GM18502 (cell line): ENCODE measurements at regions not wholly inside any gene's neighbourhood (a gene's known extent, or its start where the extent isn't known, plus 50 kb on each side); places are given as distances from the start of the nearest gene placed in this dataset.

Experiments used
- ATAC-seq: cut with Tn5 transposase; IDR thresholded peaks from one replicate; pipeline ENCODE4 v1.9.1; 2021; ENCODE audit warnings: mild to moderate bottlenecking; ENCODE audit not compliant: unreplicated experiment, poor library complexity

DNA sequence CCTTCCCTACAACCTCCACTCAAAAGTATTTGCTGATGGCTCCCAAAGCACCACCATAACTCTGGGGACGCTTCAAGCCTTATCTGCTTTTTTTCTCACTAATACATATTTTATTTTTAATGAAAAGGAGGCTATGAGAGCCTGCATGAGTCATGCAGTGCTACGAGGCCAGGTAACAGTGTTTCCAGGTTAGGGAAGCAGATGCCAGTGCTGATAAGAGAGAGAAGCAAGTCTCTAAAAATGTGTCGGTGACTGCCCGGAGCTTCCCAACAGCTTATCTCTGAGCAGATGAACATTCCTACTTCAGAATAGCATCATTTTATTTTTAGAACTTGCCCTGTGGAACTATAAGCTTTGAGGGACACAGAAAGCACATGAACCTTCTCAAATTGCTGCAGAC is 931.5 kb downstream of the CCSER2 start:
- no peak for ATAC-seq

- ATAC-seq: no peak
Measured at GRCh38 chr10:85262992-85263391, 934.6 kb downstream of the CCSER2 start.

DNA sequence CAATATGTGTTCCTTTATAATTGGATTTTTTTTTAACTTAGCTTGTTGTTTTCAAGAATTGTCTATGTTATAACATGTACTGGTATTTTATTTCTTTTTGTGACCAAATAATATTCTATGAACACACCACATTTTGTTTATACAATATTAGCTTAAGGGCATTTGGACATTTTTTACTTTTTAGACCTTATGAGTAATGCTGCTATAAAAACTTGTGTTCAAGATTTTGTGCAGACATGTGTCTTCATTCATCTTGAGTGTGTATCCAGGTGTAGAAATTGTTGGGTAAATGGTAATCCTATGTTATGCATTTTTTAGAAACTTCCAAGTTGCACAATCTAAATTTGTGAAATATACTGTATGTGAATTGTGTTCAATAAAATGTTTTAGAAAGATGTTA is 936.7 kb downstream of the CCSER2 start:
- ATAC-seq: no peak

- no peak for ATAC-seq
Measured at GRCh38 chr10:85266808-85267207, 938.4 kb downstream of the CCSER2 start.

DNA sequence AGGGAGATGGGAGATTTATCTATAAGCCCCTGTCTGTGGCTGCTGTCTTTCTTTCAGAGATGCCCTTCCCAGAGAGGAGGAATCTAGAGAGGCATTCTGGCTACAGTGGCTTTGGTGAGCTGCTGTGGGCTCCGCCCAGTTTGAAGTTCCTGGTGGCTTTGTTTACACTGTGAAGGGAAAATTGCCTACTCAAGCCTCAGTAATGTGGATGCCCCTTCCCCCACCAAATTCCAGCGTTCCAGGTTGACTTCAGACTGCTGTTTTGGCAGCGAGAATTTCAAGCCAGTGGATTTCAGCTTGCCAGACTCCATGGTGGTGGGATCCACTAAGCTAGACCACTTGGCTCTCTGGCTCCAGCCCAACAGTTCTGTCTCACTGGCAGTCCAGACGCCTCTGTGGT is 951.6 kb downstream of the CCSER2 start:
- ATAC-seq: no peak

DNA sequence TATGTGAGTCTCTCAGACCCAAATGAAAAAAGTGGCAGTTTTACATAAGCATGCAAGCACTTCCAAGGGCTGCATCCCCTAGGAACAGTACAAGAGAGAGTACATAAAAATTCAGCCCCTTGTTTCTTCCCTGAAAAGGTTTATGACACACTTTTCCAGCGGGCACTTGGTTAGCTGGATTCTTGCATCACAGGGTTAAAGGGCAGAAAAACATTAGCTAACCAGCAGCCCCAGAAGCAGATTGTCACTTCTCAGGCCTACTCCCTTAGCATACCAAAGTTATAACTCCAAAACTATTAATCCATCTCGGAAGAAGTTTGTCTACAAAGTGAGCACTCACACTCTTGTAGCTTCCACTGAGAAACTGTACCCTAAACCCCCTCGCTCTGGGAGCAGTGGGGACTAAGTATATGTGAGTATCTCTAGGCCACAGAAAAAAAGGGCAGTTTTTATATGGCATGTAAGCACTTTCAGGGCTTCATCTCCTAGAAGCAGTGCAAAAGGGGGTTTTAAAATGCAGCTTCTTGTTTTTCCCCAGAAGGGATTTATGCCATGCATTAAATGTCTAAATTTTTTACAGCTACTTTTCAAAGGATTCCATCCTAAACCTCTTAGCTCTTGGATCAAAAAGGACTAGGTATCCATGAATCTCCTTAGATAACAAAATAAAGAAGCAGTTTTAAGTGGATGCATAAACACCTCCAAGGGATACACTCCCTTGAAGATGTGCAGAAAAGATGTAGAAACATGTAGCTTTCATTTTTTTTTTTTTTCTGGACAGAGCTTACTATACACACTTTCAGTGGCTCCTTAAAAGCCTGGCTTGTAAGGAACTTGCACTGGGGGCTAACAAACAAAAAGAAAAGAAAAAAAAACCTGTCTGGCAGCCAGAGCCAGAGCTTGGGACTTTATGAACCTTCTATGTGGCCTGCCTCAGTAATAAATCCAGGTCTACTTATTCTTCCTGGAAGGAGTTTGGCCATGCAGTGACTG is 956.7 kb downstream of the CCSER2 start:
- no peak for ATAC-seq

DNA sequence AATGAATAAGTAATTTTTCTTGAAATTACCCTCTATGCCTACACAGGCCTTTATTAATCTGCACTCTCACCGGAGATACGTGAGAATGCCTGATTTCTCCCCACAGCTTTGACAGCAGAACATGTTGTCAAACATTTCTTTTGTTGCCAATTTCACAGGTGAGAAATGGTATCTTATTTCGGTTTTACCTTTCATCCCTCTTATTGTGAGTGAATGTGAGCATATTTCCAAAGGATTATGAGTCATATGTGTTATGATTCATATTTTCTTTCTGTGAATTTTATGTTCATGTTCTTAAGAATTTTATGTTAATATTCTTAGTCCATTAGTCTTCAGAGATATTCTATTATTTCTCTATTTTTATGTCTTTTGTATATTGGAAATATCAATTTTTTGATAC is 965.1 kb downstream of the CCSER2 start:
- no peak for ATAC-seq

DNA sequence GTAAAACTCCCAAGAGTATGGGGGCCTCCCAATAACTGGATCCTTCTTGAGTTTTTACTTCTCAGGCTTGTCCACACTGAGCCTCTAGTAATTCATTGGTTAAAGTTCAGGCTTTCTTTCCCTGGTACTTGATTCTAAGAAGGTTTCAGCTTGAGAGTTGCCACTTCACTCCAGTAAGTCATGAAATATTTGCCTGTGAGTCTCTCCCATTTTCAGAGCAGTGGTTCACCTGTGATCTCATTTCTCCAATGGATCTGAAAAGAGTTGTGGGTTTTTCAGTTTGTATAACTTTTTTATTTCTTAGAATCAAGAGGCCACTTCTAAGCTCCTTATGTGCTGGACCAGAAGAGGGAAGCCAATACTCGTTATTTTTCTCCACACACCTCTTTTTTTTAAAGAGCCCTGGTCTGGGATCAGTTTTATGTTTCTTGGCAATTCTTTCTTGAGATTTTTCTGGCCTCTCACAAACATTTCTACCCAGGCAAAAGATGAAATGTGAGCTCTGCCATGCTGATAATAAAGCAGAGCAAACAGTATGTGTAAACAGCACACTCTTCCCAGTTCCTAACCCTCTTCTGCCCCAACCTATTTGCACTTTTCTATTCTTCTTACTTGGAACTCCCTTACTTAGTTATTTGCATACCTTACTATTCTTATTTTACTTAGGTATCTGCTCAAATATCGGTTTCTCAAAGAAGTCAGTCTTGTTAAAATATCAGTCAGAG is 983.4 kb downstream of the CCSER2 start:
- ATAC-seq: no peak

DNA sequence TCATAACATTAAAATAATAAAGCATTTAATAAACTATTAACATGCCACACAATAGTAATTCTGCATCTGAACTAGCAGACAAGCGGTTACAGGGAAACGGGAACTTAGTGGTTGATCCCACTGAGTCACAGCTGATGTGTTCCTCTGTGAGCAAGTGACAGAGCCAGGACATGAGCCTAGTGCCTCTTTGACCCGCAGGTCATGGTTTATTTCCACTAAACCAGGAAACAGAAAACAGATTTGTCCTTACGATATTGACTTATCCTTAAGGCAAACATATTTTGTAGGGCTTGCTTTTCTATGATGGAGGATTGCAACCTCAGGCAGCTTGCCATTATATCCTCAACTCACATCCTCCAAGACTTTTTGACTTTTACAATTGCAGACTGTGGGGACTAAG is 987.3 kb downstream of the CCSER2 start:
- no peak for ATAC-seq

DNA sequence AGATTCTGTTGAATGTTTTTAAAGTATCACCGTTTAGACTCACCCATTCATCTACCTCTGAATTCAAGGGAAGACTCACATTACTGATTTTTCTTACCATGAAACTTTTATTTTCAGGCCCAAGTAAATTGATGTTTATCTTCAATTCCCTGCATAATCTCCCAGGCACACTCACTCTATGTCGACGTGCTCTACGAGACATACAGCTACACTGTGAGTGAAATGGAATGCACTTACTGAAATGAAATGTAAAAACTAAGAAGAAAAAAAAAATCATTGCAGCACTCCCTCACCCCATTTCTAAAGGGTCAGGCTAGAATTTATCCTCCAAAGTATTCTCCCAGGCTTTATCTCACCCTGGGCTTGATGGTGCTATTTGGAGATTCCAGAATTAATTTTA is 987.9 kb downstream of the CCSER2 start:
- no peak for ATAC-seq

DNA sequence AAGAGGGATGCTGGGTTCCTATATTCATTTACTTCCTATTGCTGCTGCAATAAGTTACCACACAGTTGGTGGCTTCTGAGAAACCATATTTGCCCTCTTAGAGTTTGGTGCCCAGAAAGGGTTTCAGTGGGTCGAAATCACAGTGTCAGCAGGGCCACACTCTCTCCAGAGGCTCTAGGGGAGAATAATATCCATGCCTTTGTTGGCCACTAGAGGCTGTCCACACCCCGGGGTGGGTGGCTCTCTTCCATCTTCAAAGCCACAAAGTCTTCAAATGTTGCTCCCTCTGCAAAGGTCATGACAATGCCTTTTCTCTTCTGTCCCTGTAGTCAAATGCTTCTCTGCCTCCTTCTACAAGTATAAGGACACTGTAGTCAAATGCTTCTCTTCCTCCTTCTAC is 989.4 kb downstream of the CCSER2 start:
- no peak for ATAC-seq

DNA sequence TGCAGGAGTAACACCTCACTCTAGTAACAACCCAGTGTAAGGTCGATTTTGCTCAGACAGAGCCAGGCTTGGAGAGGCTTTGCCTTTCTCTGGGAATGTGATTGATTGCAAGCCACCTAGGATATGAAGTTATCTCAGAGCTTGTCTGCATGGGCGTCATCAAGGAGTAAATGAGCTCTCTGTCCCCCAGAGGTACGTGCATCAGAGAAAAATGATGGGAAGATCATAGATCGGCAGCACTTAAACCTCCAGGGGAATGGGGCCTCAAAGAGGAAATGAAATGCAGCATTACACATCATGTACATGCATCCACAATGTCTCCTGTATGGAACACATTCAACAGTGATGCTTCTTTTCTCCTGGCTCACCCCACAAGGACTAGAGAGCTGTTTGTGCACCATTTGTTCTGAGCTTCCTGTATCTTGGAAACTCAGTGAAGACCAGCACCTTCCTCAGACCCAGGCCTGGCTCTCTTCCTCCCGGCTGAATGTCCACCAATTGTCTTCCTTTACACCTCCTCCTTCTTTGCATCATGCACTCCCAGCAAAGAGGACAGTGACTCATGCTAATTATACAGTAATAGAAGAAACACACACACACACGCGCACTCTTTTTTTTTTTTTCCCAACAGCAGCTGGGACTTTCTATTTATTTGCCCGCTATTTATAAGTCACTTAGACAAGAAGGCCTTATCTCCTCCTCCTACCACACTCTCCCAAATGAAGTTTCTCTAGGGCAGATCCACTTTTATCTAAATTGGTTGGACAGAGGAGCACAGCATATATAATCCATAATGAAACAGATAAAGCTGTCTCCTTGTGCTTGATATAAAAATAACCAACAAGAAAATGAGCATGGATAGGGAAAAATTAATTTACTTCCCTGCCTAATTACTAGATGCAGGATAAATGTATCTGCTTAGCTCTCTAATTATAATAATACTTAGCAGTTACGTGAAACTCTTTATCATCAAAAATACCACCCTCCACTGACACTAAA is 990.7 kb downstream of the CCSER2 start:
- ATAC-seq: no peak

DNA sequence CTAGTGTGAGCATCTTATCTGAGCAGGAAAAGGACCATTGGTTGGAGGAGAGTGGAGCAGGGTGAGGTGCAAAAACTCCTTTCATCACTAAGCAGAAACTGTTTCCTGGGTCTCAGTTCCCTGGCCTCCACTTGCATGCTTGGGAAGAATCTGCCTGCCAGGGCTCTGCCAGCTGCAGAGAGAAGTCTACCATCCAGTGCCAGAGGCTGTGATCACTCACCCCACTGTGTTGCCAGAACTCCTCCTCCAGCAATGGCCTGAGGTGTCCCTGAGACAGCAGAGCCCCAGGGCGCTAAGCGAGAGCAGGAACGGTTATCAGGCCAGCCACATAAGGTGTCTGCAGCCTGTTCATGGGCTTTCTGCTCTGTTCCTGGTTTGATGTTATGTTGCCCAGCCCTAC is 991.4 kb downstream of the CCSER2 start:
- no peak for ATAC-seq

- no peak for ATAC-seq
Measured at GRCh38 chr10:85333594-85333993, 1005.2 kb downstream of the CCSER2 start.

- ATAC-seq: no peak
Measured at GRCh38 chr10:85362401-85362800, 1004.2 kb downstream of the GRID1 start.

DNA sequence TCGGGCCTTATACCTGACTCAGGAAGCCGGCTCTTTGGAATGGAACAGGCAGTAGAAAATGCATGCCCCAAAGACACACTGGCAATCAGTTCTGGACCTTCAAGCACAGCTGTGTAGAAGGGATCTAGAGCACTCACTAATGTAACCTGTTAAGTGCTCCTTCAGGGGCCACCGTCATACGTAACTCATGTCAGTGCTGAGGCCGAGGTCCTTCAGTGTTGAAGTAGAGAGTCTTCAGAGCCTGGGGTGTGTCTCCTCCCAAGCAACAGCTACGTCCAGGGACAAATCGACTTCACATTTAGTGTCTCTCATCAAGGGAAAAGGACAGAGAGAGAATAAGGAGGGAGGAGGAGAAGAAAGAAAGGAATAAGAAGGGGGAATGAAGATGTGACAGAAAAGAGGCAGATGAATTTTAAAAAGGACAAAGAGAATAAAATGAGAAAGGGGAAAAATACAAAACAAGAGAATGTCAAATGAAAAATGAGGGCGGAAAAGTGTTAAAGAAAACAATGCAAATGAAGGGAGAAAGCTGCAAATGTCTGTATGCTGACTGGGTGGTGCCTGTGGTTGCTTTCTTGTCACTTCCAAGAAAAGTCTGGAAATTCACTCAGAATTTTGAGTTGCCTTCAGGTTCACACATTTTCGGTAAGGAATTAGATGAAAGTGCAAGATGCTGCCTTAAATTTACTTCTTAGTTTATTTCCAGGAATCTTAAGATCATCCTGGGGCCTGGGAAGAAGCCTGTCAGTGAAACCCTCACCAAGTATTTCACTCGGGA is 989.4 kb downstream of the GRID1 start:
- ATAC-seq: no peak

- ATAC-seq: no peak
Measured at GRCh38 chr10:85379338-85379737, 987.3 kb downstream of the GRID1 start.

- ATAC-seq: no peak
Measured at GRCh38 chr10:85400981-85401695, 965.5 kb downstream of the GRID1 start.

DNA sequence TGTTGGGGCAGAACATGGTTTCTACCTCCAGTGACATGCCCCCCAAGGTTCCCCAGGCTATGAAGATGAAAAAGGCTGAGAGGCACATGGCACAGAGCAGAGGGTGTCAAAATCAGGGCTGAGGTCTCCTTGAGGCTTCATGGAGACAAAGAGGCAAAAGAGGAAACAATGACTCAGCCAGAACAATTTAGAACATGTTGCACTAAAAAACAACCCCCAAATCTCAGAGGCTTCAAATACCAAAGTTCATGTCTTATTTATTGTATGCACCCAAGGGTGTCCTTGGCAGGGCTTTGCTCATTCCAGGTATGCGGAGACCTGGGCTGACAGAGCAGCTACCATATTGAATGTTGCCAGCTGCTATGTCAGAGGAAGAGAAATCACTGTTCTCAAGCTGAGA is 964.1 kb downstream of the GRID1 start:
- no peak for ATAC-seq
